Astrocyte (in vitro differentiated cells and primary cell): ENCODE measurements at regions not wholly inside any gene's neighbourhood (a gene's known extent, or its start where the extent isn't known, plus 50 kb on each side); places are given as distances from the start of the nearest gene placed in this dataset.

ENCODE experiments used
- CTCF ChIP-seq: IDR thresholded peaks from 2 replicates; pipeline ENCODE4 v1.5.1; 2011; ENCODE audit warnings: low read depth, mild to moderate bottlenecking, inconsistent platforms, low read length, moderate library complexity; ENCODE audit not compliant: insufficient read depth
- EZH2 ChIP-seq: IDR thresholded peaks from 2 replicates; pipeline ENCODE4 v1.6.1; 2012; ENCODE audit warnings: mild to moderate bottlenecking, low read length, inconsistent platforms; ENCODE audit not compliant: insufficient read depth

- TF ChIP-seq CTCF (no peak), EZH2 (no peak)
Observed at GRCh38 chr7:13077466-13077865, 390.0 kb downstream of the ARL4A start.
